Embryonic facial prominence (tissue), 1 donor: ENCODE measurements at regions not wholly inside any gene's neighbourhood (a gene's known extent, or its start where the extent isn't known, plus 50 kb on each side); places are given as distances from the start of the nearest gene placed in this dataset.
"Not testable (repeated sequence)": the region's sequence is repeated elsewhere in the genome, so short reads cannot be mapped to it uniquely, and the experiment has no call there.

Source experiments
- DNase-seq: peaks from one replicate; pipeline ENCODE4 v3.0.0-alpha.2; 2016; ENCODE audit errors: extremely low spot score

- no peak for DNase-seq
These were observed 377.1 kb upstream of the FAR2 start for GRCh38 chr12:28771968-28772367.

DNA sequence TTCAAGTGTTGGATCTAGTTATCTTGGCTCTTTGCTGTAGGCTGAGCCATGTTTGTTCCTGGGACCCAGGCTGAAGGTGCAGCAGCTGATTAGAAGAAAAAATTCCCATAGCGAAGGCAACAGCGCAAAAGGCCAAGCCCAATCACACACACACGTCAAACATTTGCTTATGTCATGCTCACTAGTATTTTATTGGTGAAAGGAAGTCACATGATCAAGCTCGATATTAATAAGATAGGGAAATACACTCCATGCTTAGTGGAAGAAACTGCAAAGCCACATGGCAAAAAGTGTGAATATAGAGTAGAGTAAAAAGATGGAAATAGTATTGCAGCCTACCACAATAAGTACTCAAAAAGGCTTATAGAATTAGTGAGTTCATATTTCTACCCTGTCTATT, 373.5 kb upstream of the FAR2 start:
- no peak for DNase-seq

DNA sequence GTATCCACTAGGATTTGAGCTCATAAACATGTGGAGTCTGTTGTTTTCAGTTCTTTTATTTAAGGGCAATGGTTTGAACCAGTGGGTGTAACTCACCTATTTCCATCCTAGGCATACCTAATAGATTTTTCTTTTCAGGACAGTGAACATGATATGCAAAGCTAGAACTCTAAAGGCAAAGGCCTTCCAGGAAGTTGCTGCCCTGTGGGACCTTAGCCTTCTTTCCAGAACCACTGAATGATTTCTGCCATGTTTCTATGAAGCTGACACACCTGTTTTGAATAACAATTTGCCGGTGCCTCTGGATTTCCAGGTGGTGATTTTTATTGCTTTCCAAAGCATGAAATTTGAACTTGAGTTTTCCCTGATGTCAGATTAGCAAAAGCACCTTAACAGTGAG, 372.9 kb upstream of the FAR2 start:
- no peak for DNase-seq

- no peak for DNase-seq
These were observed 372.1 kb upstream of the FAR2 start for GRCh38 chr12:28776913-28777422.

- no peak for DNase-seq
These were observed 371.3 kb upstream of the FAR2 start for GRCh38 chr12:28777603-28778365.

GRCh38 chr12:28780096-28780495, 369.0 kb upstream of the FAR2 start:
- no peak for DNase-seq

DNA sequence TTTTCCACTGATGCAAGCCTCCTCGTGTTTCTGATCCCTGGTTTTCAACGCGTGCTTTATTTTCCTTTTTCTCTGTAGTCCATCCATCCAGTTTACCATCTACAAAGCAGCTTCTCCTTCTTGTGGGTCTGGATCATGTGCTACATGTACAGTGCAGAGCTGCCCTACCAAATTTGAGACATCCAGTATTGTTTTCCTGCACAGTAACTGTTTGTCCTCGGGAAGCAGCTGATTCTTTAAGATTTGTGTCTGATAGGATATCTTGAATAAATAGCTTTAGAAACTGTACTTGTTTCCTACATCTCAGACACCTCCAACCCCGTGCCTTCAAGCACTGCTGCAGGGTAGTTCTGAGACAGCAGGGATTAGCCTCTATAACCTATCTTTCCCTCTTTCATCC, 368.1 kb upstream of the FAR2 start:
- no peak for DNase-seq

DNA sequence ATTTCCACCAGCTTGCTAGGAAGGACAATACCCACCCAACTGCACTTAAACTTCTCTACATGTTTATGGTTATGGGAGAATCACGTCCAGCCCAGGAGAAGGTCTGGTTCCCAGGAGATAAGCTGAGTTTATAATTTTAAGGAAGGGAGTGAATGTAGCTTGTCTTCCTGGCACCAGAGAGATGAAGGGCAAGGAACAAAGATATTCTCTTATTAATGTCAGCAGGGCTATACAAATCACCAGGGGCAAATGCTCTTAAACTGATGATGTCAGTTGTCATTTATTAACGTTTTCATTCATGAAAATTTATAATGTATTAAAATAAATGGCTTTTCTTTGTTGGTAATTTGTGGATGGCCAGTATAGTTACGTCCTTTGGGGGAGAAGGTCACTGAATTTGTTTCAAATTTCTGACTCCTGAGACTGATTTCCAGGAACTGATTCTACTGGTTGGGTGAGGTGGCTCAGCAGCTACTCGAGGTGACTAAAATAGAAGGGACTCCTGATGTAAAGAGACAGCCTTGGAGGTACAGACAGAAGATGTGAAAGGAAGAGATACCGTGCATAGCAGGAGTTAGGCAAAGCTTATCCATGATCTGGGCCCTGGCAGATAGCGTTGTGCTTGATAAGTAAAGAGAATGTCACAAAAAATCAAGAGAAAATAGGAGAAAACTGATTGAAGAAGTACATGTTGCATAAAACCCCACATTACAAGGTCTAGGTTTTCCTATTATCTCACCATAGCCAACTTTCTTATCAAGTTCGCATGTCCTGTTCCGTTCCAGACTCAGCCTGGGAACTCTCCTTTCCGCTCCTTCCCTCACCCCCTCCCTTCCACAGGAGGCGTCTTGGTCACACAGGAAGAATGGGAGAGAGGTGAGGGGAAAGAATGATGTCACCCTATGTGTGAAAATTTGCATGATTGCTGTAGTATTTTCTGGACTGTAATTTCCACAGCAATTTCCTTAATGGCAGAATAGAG, 367.1 kb upstream of the FAR2 start:
- DNase-seq, result no peak

GRCh38 chr12:28782812-28783211, 366.3 kb upstream of the FAR2 start:
- no peak for DNase-seq

- no peak for DNase-seq
These were observed 361.9 kb upstream of the FAR2 start for GRCh38 chr12:28787151-28787550.

GRCh38 chr12:28788256-28788655, 360.8 kb upstream of the FAR2 start:
- DNase-seq, result not testable (repeated sequence)

GRCh38 chr12:28793581-28794151, 355.4 kb upstream of the FAR2 start:
- DNase-seq, result no peak

DNA sequence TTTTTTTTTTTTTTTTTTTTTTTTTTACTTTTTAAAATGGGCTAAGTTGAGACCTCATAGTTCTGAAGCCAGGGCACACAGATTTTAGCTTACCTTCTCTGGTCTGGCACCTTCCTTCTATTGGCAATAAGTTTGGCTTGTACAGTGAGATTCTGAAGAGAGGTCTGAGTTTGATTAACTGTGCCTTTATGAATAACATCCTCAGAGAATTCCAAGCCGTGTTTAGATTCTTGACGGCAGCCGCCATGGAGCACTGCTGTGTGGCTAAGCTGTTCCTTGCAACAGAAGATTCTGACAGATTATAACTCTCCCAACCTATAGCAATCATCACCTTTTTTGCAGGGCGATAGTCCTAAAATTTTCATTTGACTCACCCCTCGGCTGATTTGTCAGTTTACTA, 354.9 kb upstream of the FAR2 start:
- DNase-seq, result no peak

GRCh38 chr12:28794786-28795185, 354.3 kb upstream of the FAR2 start:
- no peak for DNase-seq

GRCh38 chr12:28795311-28795710, 353.8 kb upstream of the FAR2 start:
- no peak for DNase-seq

- DNase-seq, result no peak
These were observed 349.7 kb upstream of the FAR2 start for GRCh38 chr12:28799348-28799747.

DNA sequence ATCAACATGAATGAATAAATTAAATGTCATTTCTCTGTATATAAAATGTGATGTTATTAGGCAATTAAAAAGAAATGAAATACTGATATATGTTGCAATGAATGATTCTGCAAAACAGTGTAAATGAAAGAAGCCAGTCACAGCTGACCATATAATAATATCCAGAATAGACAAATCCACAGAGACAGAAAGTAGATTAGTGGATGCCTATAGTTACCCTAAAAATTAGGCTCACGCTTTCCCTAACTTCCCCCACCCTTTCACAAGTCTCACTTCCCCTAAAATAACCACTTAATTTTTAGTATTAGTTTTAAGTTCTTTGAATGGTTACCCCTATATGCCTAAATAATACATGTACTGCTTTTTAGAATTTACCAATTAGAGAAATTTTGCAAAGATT, 348.9 kb upstream of the FAR2 start:
- DNase-seq, result no peak

GRCh38 chr12:28802706-28803438, 346.2 kb upstream of the FAR2 start:
- peak; percentile 16 for DNase-seq

- DNase-seq, result no peak
These were observed 341.5 kb upstream of the FAR2 start for GRCh38 chr12:28807535-28807934.

GRCh38 chr12:28811457-28811856, 337.6 kb upstream of the FAR2 start:
- no peak for DNase-seq

DNA sequence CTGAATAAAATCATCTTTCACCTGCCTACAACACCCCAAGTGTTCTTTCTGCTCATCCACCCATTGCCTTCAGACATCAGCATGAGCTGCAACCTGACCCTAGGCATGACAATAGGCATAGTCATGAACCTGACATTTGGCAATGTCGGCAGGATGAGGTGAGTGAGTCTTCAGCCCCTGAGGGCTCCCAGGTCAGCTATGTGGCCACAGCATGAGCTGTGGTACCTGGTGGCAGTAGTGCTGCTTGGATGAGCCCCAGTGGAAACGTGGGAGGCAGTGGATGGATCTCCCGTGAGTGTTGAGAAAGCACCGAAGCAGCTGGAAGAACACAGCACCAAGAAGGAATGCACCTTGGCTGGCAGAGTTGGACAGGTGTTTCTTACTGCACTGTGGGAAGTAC, 334.8 kb upstream of the FAR2 start:
- DNase-seq, result no peak

DNA sequence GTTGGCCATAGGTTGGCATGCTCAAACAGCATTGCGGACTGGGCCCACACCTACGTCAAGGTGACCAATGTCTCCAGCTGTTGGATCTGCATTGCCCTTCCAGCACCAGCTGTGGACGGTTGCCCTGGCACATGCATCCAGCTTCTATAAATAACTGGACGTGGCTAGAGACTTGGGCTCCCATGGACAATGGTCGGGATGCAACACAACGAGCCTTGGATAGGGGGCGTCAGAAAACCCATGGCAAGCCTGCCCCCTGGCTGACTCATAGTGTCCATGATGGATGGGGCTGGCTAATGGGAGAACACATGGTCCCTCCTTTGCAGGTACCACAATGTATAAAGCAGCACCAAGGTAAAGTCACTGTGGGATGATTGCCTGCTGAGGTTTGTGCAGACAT, 331.6 kb upstream of the FAR2 start:
- DNase-seq, result no peak
